Muscle of arm (tissue), 1 donor: ENCODE measurements at regions not wholly inside any gene's neighbourhood (a gene's known extent, or its start where the extent isn't known, plus 50 kb on each side); places are given as distances from the start of the nearest gene placed in this dataset.
A peak's percentile ranks its signal among the peaks of the same experiment; 100 is the strongest.
"Not testable (repeated sequence)": the region's sequence is repeated elsewhere in the genome, so short reads cannot be mapped to it uniquely, and the experiment has no call there.

Experiments
- DNase-seq: peaks from one replicate; pipeline ENCODE4 v3.0.0-alpha.2; 2013

DNA sequence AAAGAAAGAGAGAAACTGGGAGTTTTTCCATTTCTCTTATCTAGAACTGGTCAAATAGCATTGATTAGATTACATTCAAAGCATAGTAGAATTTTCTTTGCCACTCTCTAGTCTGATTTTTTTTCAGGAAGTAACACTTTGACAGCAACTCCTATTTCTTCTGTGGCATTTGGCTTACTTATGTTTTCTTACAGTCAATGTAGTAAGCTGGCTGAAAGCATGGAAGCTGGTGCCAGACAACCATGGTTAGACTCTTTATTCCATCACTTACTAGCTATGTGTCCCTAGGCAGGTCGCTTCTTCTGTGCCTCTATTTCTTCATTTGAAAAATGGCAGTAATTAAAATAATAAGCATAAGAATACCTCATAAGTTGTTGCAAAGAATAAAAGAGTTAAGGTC is 54.2 kb upstream of the OPRM1 start:
- no peak for DNase-seq

- DNase-seq, result no peak
Measured at GRCh38 chr6:153980171-153980570, 58.9 kb upstream of the OPRM1 start.

GRCh38 chr6:153978911-153979548 is 60.0 kb upstream of the OPRM1 start:
- not testable (repeated sequence) for DNase-seq

- no peak for DNase-seq
Measured at GRCh38 chr6:153976921-153977693, 61.9 kb upstream of the OPRM1 start.

DNA sequence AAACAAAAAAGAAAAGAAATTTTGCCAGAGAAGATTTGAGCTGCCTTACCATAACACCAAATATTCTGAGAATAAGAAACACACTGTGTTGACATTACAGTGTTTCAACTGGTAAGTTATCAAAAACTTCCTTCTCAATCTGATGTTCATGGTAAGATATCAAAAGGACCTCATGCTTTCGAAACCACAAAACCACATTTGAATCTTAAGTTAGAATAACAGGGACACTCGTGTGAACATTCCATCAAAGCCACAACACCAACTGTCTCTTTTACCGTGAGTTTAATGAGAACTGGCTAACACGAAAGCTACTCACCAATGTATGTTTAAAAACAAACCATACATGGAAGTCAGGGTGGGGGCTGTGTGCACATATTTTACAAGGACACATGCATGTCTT is 73.0 kb upstream of the OPRM1 start:
- DNase-seq, result no peak

DNA sequence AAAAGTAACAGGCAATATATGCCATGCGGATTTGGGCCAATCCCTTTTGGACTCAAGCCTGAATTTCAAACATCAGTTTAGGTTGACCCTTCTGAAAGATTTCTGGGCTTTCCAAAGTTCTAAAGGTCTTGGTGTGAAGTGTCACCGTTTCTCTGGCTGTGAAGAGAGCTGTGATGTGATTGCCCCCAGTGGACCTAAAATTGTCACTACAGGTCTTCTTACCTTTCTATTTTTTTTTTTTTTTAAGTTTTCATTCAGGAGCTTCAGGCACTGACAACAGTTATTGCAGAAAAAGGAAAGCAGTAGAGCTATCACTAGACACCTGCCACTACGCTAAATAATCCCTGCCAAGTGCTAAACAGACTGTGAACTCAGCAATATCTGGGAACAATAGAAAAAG is 75.7 kb upstream of the OPRM1 start:
- no peak for DNase-seq

- DNase-seq, result no peak
Measured at GRCh38 chr6:153962555-153962954, 76.5 kb upstream of the OPRM1 start.

DNA sequence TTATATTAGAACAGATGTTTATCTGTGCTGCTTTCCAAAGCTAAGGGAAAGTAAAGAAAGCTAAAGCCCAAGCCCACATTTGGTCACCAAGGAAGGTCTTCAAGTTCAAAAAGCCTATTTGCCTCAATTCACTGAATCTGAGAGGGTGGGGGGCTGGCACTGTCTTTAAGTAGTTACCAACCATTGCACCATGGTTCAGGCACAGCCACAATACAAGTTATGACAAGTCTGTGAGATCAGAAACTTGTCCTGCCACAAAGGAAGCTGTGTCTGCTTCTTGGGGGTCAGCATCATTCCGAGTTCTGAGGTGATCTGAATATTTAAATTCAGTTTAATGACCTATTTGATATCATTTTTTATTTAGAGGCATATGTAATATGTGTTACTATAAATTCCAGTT is 78.3 kb upstream of the OPRM1 start:
- DNase-seq, result no peak

- DNase-seq, result peak; percentile 72
Measured at GRCh38 chr6:153960281-153960680, 78.8 kb upstream of the OPRM1 start.

DNA sequence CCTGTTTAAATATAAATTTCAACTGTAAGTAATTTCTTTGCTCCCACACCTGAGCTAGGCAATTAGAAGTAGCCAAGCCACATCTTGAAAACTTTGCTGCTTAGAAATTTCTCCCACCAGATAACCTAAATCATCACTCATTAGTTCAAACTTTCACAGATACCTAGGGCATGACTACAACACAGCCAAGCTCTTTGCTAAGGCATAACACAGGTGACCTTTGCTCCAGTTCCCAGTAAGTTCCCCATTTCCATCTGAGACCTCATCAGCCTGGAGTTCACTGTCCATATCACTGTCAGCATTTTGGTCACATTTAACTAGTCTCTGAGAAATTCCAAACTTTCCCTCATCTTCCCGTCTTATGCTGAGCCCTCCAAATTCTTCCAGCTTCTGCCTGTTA is 79.8 kb upstream of the OPRM1 start:
- DNase-seq, result no peak

GRCh38 chr6:153958860-153959259 is 80.2 kb upstream of the OPRM1 start:
- DNase-seq, result no peak

DNA sequence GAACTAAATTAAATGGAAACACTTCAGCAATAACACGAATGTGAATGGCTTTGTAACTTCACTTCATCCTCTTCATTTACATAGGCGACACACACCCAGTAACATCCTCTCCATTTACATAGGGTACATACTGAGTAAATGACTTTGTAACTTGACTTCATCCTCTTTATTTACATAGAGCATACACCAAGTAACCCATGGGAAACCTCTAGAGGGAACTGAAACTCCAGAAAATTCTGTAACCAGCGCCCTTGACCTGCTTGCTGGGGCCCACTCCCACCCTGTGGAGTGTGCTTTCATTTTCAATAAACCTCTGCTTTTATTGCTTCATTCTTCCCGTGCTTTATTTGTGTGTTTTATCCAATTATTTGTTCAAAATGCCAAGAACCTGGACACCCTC is 81.6 kb upstream of the OPRM1 start:
- no peak for DNase-seq

GRCh38 chr6:153956808-153957207 is 82.2 kb upstream of the OPRM1 start:
- DNase-seq, result no peak

- no peak for DNase-seq
Measured at GRCh38 chr6:153949616-153950015, 89.4 kb upstream of the OPRM1 start.

DNA sequence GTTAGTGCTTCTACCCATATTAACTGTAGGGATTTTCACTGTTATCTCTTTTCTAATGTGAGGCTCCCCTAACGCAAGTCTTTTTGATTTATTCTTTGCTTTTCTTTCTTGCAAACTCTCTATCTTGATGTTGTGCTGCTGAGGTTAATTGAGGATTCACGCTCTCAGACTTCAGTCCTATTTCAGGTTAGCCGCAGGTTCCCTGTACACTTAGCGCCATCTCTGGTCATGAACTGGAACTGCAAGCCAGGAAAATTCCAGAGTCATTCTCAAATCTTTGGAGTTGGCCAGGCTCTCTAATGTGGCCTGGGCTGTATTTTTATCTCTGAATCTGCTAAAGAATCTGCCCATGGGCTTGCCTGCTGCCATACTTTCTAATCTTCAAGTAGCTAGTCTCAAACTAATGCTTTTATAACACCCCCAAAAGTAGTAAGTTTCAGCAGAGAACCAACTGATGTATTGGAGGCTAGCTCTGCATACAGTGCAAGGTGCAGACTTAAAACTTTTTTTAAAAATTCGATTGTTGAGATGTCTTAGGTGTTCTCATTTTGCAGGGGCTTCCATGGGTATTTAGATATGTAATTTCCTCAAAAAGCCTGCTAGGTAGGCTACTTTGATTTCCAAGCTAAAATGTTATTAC is 91.1 kb upstream of the OPRM1 start:
- peak; percentile 20 for DNase-seq

GRCh38 chr6:153944201-153944600 is 94.8 kb upstream of the OPRM1 start:
- no peak for DNase-seq

DNA sequence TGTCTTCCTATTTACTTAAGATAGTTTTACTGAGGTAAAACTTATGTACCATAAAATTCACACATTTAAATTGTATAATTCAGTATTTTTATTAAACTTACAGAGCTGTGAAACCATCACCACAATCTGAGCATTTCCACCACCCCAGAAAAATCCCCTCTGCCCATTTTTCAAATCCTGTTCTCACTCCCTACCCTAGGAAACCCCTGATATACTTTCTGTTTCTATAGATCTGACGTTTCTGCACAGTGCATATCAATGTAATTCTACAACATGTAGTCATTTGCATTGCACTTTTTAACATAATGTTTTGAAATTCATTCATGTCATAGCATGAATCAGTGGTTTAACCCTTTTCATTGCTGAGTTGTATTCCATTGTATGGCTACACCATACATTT is 96.7 kb upstream of the OPRM1 start:
- DNase-seq, result no peak

- DNase-seq, result no peak
Measured at GRCh38 chr6:153941768-153942167, 97.3 kb upstream of the OPRM1 start.

DNA sequence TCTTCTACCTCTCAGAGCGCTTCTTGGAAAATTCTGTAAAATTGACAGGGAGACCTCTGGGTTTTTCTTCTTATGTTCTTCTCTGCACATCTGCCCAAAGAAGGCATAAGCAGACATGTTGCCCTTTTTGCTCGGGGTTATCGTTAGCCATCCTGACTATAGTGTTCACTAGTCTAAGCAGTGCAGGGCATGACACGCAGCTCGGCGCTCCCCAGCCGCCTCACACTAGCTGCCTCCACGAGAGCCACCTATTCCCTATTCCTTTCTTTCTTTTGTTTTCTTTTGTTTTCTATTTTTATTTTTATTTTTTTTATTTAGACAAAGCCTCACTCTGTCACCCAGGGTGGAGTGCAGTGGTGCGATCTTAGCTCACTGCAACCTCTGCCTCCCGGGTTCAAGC is 100.2 kb upstream of the OPRM1 start:
- no peak for DNase-seq

DNA sequence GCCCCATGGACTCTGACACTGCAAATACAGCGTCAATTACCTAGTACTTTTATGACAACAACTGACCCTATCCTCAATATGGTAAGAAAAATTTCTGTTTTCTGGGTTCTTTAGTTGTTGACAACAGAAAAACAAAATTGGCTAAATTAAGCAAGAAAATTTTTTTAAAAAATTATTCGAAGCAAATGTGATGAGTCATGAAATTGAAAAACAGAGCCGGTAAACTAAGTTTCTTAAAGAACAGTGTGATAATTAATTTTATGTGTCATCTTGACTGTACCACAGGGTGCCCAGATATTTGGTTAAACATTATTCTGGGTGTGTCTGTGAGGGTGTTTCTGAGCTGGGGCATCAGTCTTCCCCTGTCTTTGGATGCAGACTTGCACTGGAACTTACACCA is 107.6 kb upstream of the OPRM1 start:
- DNase-seq, result no peak

GRCh38 chr6:153927867-153928266 is 111.2 kb upstream of the OPRM1 start:
- no peak for DNase-seq

DNA sequence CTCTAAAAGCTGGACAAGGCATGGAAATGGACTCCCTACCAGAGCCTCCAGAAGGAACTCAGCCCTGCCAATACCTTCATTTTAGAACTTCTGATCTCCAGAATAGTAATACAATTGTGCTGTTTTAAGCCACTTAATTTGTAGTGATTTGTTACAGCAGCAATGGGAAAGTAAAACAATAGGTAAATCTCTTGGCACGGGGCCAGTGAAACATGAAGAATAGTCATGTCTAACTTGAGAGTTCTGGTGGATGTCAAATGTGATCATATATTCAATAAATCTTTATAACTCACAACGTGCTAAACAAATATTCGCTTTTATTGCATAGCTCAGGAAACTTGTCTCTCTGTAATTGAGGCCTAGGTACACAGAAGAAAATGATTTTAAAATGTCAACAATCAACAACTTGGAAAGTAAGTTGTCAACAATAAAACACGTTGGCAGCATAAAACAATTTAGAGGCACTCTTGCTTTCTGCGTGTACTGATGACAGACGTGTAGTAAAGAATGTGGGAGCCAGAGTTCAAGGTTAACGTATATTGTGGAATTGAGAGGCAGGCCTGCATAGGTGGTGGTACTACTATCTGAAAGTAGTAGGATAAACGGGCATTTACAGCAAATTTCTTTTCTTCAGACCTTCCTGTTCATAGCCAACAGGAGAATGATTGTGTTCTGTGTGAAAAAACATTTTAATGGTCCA is 140.5 kb upstream of the OPRM1 start:
- DNase-seq, result no peak

DNA sequence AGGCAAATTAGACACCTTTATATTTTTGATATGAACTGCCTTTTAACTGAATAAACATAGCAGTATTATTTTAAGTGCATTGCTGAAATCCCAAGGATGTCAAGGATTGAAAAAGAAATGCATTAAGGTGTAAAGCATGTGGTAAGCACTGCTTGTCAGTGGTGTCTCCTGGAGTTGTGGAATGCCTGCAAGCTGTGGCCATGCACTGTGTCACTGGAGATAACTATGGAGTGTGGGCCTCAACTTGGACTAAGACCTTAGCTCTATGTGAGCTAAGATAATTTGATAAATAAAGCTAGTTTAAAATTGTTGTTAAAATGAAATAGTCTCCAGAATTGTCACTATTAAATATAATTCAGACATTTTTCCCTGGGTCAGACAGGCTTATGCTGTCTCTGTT is 156.6 kb upstream of the OPRM1 start:
- no peak for DNase-seq
